Neutrophil (primary cell): ENCODE measurements at regions not wholly inside any gene's neighbourhood (a gene's known extent, or its start where the extent isn't known, plus 50 kb on each side); places are given as distances from the start of the nearest gene placed in this dataset.

ENCODE experiments used
- H3K27ac ChIP-seq: fragments of 200-600 bp; sonication (generic); 2 replicates; pipeline ENCODE4 v1.5.1; 2016; ENCODE audit warnings: mild to moderate bottlenecking, moderate library complexity
- H3K27me3 ChIP-seq: fragments of 200-600 bp; sonication (generic); 2 replicates; pipeline ENCODE4 v1.6.0; 2016; ENCODE audit warnings: mild to moderate bottlenecking
- H3K36me3 ChIP-seq: fragments of 200-600 bp; sonication (generic); 2 replicates; pipeline ENCODE4 v1.5.1; 2017
- H3K4me1 ChIP-seq, 2 experiments: fragments of 200-600 bp in 1 of 2; sonication (generic) in 1 of 2; 1 replicate in 1 of 2; 2 replicates in 1 of 2; pipeline versions ENCODE4 v1.5.1 to v1.6.1; 2013 to 2016; ENCODE audit warnings: low read depth in 1 of 2, low read length in 1 of 2, mild to moderate bottlenecking in 1 of 2, moderate library complexity in 1 of 2; ENCODE audit not compliant: control insufficient read depth in 1 of 2, insufficient read depth in 1 of 2
- H3K4me3 ChIP-seq, 2 experiments: fragments of 200-600 bp in 1 of 2; sonication (generic) in 1 of 2; 1 replicate in 1 of 2; 2 replicates in 1 of 2; pipeline ENCODE4 v1.5.1; 2013 to 2016; ENCODE audit warnings: low read depth in 1 of 2, low read length in 1 of 2, mild to moderate bottlenecking in 1 of 2, moderate library complexity in 1 of 2
- H3K9me3 ChIP-seq: fragments of 200-600 bp; sonication (generic); 2 replicates; pipeline ENCODE4 v1.5.1; 2016
- TF ChIP-seq, protein P1 (sequence below): fragments of 200-600 bp; sonication (generic); IDR thresholded peaks from 2 replicates; pipeline ENCODE4 v1.5.1; 2016; ENCODE audit warnings: antibody characterized with exemption

DNA sequence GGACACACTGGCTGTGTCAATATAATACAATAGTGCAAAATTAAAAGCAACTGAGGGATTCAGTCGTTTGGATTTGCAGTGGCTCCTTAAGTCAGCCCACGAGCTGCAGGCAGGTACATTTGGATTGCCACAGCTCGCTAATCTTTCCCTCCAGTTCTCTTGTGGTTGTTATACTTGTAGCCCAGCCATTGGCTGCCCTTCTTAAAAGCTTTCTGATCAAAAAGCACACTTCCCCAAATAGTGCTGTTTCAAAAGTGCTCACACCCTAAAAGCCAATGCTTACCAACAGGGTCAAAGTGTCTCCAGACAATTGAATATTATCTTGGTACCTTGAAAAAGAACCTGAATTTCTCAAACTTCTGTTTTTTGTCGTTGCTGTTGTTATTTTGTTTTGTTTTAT, 404.7 kb upstream of the FAM98A start:
- Histone ChIP-seq H3K4me3 (no peak overlapping the region), H3K4me1 (no peaks in the 10 kb centered on the region), H3K27ac (no peak overlapping the region), H3K36me3 (no peaks in the 10 kb centered on the region), H3K9me3 (no peaks in the 10 kb centered on the region), H3K27me3 (no peaks in the 10 kb centered on the region)
- TF ChIP-seq, protein P1, sequence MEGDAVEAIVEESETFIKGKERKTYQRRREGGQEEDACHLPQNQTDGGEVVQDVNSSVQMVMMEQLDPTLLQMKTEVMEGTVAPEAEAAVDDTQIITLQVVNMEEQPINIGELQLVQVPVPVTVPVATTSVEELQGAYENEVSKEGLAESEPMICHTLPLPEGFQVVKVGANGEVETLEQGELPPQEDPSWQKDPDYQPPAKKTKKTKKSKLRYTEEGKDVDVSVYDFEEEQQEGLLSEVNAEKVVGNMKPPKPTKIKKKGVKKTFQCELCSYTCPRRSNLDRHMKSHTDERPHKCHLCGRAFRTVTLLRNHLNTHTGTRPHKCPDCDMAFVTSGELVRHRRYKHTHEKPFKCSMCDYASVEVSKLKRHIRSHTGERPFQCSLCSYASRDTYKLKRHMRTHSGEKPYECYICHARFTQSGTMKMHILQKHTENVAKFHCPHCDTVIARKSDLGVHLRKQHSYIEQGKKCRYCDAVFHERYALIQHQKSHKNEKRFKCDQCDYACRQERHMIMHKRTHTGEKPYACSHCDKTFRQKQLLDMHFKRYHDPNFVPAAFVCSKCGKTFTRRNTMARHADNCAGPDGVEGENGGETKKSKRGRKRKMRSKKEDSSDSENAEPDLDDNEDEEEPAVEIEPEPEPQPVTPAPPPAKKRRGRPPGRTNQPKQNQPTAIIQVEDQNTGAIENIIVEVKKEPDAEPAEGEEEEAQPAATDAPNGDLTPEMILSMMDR, result no peak

DNA sequence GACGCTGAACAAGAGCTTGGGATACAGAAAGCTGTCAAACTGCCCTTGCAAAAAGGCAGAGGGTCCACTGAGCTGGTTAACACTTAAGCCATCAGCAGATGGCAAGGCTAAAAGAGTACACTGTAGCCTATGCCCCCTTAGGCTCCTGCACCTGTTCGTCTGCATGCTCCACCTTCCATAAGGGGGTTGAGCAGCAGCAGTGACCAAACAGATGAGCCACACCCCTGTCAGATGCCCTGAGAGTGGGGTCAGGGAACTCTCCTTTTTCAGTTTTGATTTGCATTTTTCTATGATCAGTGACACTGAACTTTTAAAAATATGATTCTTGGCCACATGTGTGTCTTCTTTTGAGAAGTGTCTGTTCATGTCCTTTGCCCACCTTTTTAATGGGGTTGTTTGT, 402.5 kb upstream of the FAM98A start:
- Histone ChIP-seq H3K4me3 (no peak overlapping the region), H3K9me3 (no peaks in the 10 kb centered on the region), H3K36me3 (no peaks in the 10 kb centered on the region), H3K27me3 (no peaks in the 10 kb centered on the region), H3K27ac (no peak overlapping the region), H3K4me1 (no peaks in the 10 kb centered on the region)
- TF ChIP-seq, protein P1, result no peak

DNA sequence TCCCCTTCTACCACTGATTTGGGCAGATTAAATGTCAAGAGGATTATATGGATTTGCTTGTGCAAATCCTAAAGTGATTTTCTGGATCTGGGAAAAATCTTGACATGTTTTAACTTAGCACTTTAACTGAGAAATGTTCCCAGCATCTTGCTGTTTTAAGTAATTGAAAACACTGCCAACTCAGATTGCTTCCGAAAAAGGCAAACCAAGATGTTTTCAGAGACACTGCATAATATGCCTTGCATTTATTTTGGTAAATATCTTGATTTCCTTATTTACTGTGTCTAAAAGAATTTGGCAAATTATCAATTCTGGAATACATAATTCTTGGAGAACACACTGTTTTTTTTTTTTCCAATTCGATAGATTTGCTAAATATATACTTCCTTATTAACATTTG, 385.0 kb upstream of the FAM98A start:
- TF ChIP-seq, protein P1, result no peak
- Histone ChIP-seq H3K36me3 (no peaks in the 10 kb centered on the region), H3K27me3 (no peaks in the 10 kb centered on the region), H3K9me3 (no peaks in the 10 kb centered on the region), H3K4me1 (no peaks in the 10 kb centered on the region), H3K27ac (no peak overlapping the region), H3K4me3 (no peak overlapping the region)

DNA sequence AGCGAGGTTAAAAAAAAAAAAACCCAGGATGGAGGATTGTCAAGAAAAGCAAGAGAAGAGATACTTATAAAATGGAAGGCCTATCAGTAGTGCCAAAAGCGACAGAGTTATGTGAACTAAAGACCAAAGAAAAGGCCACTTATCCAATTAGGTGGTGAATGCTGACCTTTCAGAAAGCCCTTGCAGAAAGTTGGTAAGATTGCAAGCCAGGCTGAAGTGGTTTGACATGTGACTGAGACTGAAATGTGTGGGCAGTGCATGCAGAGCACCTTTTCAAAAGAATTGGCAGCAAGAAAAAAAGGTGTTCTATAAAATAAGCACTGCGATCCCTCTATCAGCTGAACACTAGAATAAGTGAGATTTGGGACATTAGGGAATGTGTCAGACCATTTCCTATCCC, 379.4 kb upstream of the FAM98A start:
- Histone ChIP-seq H3K36me3 (no peaks in the 10 kb centered on the region), H3K27me3 (no peaks in the 10 kb centered on the region), H3K4me3 (no peak overlapping the region), H3K4me1 (no peaks in the 10 kb centered on the region), H3K9me3 (no peaks in the 10 kb centered on the region), H3K27ac (no peak overlapping the region)
- TF ChIP-seq, protein P1, result no peak

DNA sequence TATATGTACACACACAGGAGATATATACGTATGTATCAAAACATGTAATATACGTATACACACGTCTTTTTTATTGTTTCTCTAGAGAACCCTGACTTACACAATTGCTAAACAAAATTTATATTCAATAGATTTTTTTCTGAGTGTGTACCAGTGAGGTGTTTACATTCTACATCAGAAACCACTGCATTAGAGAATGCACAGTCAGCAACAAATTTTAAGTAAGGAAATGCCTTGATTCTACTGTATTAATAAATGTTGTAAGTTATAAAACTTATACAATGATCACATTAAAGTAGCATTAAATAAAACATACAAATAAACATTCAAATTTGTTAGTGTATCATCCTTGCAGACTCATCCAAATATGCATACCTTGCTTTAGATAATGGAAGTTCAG, 376.4 kb upstream of the FAM98A start:
- no peak overlapping the region for H3K27ac ChIP-seq
- H3K27me3 ChIP-seq, result no peaks in the 10 kb centered on the region
- TF ChIP-seq, protein P1, result no peak
- no peak overlapping the region for H3K4me3 ChIP-seq
- H3K9me3 ChIP-seq, result no peaks in the 10 kb centered on the region
- no peaks in the 10 kb centered on the region for H3K36me3 ChIP-seq
- H3K4me1 ChIP-seq, result no peaks in the 10 kb centered on the region

DNA sequence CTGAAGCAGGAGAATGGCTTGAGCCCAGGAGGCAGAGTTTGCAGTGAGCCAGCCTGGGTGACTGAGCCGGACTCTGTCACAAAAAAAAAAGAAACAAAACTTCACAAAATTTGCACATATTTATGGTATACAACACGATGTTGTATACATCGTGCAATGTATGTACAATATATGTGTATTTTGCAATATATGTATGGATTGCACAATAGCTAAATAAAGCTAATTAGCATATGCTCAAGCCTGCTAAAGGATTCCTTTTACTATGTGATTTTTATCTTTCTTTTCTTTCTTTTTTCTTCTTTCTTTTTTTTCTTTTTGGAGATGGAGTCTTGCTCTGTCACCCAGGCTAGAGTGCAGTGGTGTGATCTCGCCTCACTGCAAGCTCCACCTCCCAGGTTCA, 368.0 kb upstream of the FAM98A start:
- Histone ChIP-seq H3K36me3 (no peaks in the 10 kb centered on the region), H3K27me3 (no peaks in the 10 kb centered on the region)
- TF ChIP-seq, protein P1, result no peak

More for the DNA sequence above, 368.0 kb upstream of the FAM98A start:
- no peaks in the 10 kb centered on the region for H3K4me1 ChIP-seq
- no peak overlapping the region for H3K27ac ChIP-seq
- H3K9me3 ChIP-seq, result no peaks in the 10 kb centered on the region
- no peak overlapping the region for H3K4me3 ChIP-seq
